Esophagus muscularis mucosa (tissue), 4 donors: ENCODE measurements at regions not wholly inside any gene's neighbourhood (a gene's known extent, or its start where the extent isn't known, plus 50 kb on each side); places are given as distances from the start of the nearest gene placed in this dataset.

Experiments
- DNase-seq: peaks from one replicate; pipeline ENCODE4 v3.0.0-alpha.2; 2017; ENCODE audit errors: extremely low spot score
- H3K27ac ChIP-seq, 4 donors: fragments of 200-600 bp; sonication (generic); replicated peaks in 1 of 4; 1 replicate in 3 of 4; 2 replicates in 1 of 4; pipeline ENCODE4 v1.5.1; 2016 to 2019; ENCODE audit warnings: mild to moderate bottlenecking in 1 of 4
- H3K27me3 ChIP-seq, 4 donors: fragments of 200-600 bp; sonication (generic); one replicate each; pipeline versions ENCODE4 v1.5.1 to v1.6.0; 2016 to 2019
- H3K36me3 ChIP-seq, 4 donors: fragments of 200-600 bp; sonication (generic); one replicate each; pipeline ENCODE4 v1.5.1; 2016 to 2019
- H3K4me1 ChIP-seq, 4 donors: fragments of 200-600 bp; sonication (generic); one replicate each; pipeline ENCODE4 v1.5.1; 2016 to 2019
- H3K4me3 ChIP-seq, 4 donors: fragments of 200-600 bp; sonication (generic); 1 replicate in 2 of 4; 2 replicates in 2 of 4; pipeline ENCODE4 v1.5.1; 2016 to 2019; ENCODE audit warnings: mild to moderate bottlenecking in 4 of 4, moderate library complexity in 1 of 4
- H3K9me3 ChIP-seq, 4 donors: fragments of 200-600 bp; sonication (generic); 1 replicate in 3 of 4; 2 replicates in 1 of 4; pipeline ENCODE4 v1.5.1; 2016 to 2019
- CTCF ChIP-seq, 3 experiments: fragments of 200-600 bp in 2 of 3; fragments of 450-650 bp in 1 of 3; sonication (generic) in 2 of 3; IDR thresholded peaks; one replicate each; pipeline ENCODE4 v1.5.1; 2017 to 2019; ENCODE audit warnings: antibody characterized with exemption in 3 of 3, mild to moderate bottlenecking in 2 of 3, moderate library complexity in 1 of 3
- EP300 ChIP-seq: sonication (generic); formaldehyde crosslinking; IDR thresholded peaks from one replicate; pipeline ENCODE4 v1.6.1; 2017; ENCODE audit warnings: antibody characterized with exemption
- POLR2A ChIP-seq: fragments of 450-650 bp; IDR thresholded peaks from one replicate; pipeline ENCODE4 v1.6.1; 2017; ENCODE audit warnings: antibody characterized with exemption, moderate library complexity, mild to moderate bottlenecking, low read depth
- POLR2AphosphoS5 ChIP-seq, 2 donors: sonication (generic); formaldehyde crosslinking; IDR thresholded peaks; one replicate each; pipeline ENCODE4 v1.6.1; 2017; ENCODE audit warnings: antibody characterized with exemption in 2 of 2
- WGBS: methylation state at CpG from one replicate; pipeline ENCODE4 v1.1.5; 2018; 5-methylcytosine and 5-hydroxymethylcytosine counted together
- intact Hi-C: fragments of 100-400 bp; cut with DNase I; formaldehyde crosslinking; loops from one replicate; pipeline ENCODE4 v1.15.1; 2023

- Histone ChIP-seq H3K9me3 (no peaks in the 10 kb centered on the region), H3K27me3 (no peaks in the 10 kb centered on the region), H3K36me3 (no peaks in the 10 kb centered on the region), H3K4me1 (peaks cover 6 to 19% (median 13%) of the 10 kb centered on the region in 4 donors), H3K27ac (no peak overlapping the region), H3K4me3 (no peak overlapping the region)
- TF ChIP-seq EP300 (no peak), POLR2A (no peak), CTCF (IDR thresholded peaks at IDR 0.05) (no peak), POLR2AphosphoS5 (IDR thresholded peaks at IDR 0.05) (no peak)
- 63% methylated on average over 1 of the region's 1 CpG for WGBS
- DNase-seq: no peak
- intact Hi-C loops: no loop called here
Measured at GRCh38 chr1:183716286-183716685, 63.2 kb upstream of the APOBEC4 start.

GRCh38 chr1:183711741-183712361 lies 58.7 kb upstream of the APOBEC4 start:
- no peak overlapping the region for H3K27ac ChIP-seq
- intact Hi-C loops: no loop called here
- DNase-seq: no peak
- H3K9me3 ChIP-seq: no peaks in the 10 kb centered on the region
- 54% methylated on average over 5 of the region's 5 CpGs for WGBS
- peaks cover 0 to 17% (median 4%) of the 10 kb centered on the region in 4 donors for H3K4me1 ChIP-seq
- no peak for TF ChIP-seq POLR2AphosphoS5 (IDR thresholded peaks at IDR 0.05)
- no peak for TF ChIP-seq EP300
- TF ChIP-seq CTCF (IDR thresholded peaks at IDR 0.05): no peak
- no peak for TF ChIP-seq POLR2A
- no peaks in the 10 kb centered on the region for H3K27me3 ChIP-seq
- no peak overlapping the region for H3K4me3 ChIP-seq
- no peaks in the 10 kb centered on the region for H3K36me3 ChIP-seq

- Histone ChIP-seq H3K27me3 (no peaks in the 10 kb centered on the region), H3K9me3 (no peaks in the 10 kb centered on the region), H3K27ac (no peak overlapping the region), H3K36me3 (no peaks in the 10 kb centered on the region), H3K4me3 (no peak overlapping the region), H3K4me1 (peaks cover 0 to 17% (median 4%) of the 10 kb centered on the region in 4 donors)
- intact Hi-C loops: no loop called here
- DNase-seq: no peak
- TF ChIP-seq POLR2A (no peak), CTCF (IDR thresholded peaks at IDR 0.05) (no peak), POLR2AphosphoS5 (IDR thresholded peaks at IDR 0.05) (no peak), EP300 (no peak)
- WGBS: 91% methylated on average over 2 of the region's 2 CpGs
Measured at GRCh38 chr1:183711165-183711682, 58.1 kb upstream of the APOBEC4 start.

GRCh38 chr1:183710734-183711133 lies 57.6 kb upstream of the APOBEC4 start:
- H3K27ac ChIP-seq: no peak overlapping the region

More at GRCh38 chr1:183710734-183711133, 57.6 kb upstream of the APOBEC4 start:
- intact Hi-C loops: no loop called here
- H3K4me1 ChIP-seq: peaks cover 0 to 17% (median 4%) of the 10 kb centered on the region in 4 donors
- H3K9me3 ChIP-seq: no peaks in the 10 kb centered on the region
- TF ChIP-seq EP300 (no peak), POLR2AphosphoS5 (IDR thresholded peaks at IDR 0.05) (no peak), POLR2A (no peak), CTCF (IDR thresholded peaks at IDR 0.05) (no peak)
- DNase-seq: no peak
- no peaks in the 10 kb centered on the region for H3K36me3 ChIP-seq
- no peak overlapping the region for H3K4me3 ChIP-seq
- no peaks in the 10 kb centered on the region for H3K27me3 ChIP-seq
- 62% methylated on average over 3 of the region's 3 CpGs for WGBS
